GM21723 (cell line): ENCODE measurements at regions not wholly inside any gene's neighbourhood (a gene's known extent, or its start where the extent isn't known, plus 50 kb on each side); places are given as distances from the start of the nearest gene placed in this dataset.

Experiments
- ATAC-seq: cut with Tn5 transposase; IDR thresholded peaks from one replicate; pipeline ENCODE4 v1.9.1; 2021; ENCODE audit warnings: mild to moderate bottlenecking, moderate library complexity; ENCODE audit not compliant: unreplicated experiment

DNA sequence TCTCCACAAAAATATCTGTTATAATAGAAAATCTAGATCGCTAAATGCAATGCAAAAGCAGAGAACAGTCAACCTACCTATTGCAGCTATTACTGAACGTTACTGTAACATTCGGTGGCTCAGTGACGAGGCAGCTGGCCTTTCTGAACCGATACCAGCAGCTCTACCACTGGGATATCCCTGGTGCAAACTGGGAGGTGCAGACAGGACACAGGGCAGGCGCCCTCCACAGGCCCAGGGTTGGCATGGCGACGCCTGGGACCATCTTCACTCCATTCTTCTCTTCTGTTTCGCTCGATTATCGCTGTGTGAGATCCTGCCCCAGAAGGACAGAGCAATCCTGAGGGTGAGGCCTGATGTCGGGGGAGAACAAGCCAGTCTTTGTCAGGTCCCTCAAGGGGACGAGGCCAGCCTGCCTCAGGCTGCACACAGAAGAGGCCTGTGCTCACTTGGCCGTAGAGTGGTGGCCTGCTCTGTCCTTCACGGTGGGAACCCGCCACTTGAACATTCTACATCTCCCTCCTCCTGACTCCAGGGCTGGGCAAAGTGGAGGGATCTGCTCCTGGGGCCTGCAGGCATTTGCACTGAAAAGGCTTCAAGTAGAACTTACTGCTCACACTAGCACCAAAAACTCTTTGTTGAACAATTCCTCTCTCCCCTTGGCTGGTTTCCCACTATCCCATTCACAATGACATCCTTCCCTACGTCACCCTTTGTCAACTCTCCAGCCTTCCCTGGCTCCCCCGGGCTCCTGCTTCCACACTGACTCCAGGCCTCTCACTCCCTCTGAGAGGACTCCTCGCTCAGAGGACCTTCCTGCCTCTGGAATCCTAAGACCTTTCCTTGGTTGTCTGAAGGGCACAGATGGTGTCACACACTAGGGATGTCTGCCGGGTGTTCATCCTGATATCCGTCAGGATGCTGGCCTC is 49.7 kb downstream of the CYRIA start:
- ATAC-seq, result no peak

DNA sequence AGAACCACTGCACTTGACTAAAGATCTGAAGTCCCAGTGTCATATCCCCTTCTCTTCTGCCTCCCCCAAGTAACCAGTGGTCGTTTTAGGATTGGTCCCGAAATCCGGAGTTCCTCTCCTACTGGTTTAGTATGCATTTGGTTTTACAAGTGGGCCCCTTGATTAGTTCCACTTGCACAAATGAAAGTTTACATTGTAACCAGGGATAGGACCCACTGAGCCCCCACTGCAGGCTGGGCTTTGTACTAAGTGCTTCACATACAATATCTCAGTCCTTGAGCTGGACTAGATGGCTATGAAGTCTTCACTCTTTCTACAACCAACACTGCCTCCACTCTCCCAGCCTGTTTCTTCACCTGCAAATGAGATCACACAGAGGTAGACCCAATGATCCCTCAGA is 50.4 kb downstream of the CYRIA start:
- ATAC-seq, result no peak

DNA sequence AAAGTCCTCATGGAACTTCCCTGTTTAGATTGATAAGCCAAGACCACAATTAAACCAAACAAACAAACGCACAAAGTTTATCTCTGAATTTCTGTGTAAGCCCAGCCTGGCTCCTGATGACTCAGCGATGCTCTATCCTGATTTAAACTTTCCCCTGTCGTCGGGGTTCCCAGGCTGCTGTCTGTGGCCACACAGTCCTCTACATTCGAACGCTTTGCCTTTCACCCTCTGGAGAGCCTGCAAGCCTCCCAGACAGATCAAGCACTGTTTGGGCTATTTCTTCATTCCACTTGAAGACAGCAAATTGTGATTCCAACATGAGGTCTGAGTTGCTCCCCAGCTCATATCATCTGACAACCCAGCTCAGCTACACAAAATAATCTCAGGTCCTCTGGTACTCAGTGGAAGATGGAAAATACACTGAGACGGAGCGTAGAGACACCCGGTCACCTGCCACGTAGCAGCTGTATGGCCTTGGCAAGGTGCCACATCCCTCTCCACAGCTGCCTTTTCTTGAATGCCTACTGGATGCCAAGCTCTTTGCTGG is 51.2 kb downstream of the CYRIA start:
- ATAC-seq, result no peak

DNA sequence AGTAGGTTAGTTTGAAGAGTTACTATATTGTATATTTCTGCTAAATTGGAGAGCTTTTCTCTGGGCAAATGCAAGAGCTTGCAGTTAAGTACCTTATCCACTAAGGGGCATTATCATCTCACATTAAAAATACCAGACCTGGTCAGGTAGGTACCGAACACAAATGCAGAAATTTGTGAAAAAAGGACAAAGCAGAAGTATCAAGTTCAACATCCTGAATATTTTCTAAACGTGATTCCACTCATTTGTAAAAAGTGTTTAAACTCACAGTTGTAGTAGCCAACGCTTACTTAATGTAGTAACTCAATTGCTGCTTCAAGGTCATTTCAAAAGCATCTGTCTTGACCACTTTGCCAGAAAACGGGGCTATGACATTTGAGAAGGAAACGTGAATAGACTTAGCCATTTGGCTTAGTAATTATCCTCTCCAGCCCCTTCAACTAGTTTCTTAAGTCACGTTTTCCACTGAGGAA is 52.1 kb downstream of the CYRIA start:
- no peak for ATAC-seq

DNA sequence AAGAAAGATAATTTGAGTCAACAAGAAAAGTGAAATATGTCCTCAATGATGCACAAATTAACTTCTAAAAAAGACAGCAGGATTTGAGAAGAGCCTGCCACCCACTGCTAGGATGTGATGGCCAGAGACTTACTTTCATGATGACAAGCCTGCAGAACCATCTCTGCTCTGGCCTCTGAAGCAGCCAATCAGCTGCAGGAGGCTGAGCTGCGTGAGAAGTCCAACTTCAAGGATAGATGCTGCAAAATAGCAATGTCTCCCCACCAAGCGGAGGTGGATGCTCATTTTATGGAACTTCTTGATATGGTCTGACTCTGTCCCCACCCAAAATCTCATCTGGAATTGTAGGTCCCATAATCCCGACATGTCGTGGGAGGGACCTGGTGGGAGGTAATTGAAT is 53.1 kb downstream of the CYRIA start:
- ATAC-seq, result no peak

DNA sequence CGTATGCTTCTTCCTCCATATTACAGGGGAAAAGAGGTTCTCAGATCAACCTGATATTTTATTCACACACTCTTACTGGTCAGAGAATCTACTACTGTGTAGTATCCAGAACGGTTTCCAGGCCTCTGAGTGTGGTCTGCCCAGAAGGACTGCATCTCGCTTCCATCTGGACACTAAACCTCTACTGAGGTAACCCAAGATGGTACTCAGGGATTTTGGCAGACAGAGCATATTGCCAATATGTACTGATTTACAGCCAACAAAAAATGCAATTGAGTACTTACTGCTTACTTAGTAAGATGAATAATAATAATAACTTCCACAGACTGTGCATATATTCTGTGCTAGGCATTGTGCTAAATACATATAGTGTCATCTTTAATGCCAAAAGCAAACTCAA is 55.8 kb downstream of the CYRIA start:
- ATAC-seq, result no peak

DNA sequence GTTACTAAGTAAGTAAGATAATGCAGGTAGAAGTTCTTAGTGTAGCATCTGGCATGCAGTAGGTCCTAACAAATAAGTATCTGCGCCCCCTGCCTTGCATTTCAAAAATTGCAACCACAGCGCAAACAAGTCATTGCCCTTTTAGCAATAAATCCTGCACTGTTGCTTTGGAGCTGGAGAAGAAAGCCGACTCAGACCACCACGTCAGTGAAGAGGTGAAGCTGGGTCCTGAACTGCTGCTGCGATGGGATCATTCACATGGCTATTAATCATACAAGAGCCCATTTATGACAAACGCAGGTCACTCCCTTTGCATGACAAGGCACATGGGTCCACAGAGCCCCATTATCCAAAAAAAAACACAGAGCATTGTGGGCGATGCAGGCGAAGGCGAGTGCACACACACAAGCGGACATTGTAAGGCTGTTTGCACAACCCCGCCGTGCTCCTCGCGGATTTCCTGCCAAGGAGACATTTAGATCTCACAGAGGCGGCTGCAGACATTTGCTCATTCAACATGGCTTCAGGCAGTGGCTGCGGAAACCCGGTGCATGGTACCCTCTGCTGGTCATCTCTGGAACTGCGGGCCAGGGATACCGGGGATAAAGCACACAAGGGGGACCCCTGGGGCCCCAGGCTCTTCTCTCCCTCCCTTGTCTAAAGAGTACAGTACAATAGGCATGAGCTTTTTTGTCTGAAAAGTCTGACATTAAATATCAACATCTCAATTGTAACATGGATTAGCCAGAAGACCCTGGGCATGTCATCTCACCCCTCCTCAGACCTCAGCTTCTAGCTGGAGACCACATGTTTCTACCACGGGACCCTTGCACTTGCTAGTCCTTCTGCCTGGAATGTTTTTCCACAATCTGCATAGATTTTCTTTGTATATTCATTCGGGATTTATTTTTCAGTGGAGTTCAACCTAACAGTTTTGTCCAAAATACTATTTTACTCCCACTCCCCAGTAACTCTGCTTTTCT is 56.7 kb downstream of the CYRIA start:
- peak; percentile 95 for ATAC-seq

DNA sequence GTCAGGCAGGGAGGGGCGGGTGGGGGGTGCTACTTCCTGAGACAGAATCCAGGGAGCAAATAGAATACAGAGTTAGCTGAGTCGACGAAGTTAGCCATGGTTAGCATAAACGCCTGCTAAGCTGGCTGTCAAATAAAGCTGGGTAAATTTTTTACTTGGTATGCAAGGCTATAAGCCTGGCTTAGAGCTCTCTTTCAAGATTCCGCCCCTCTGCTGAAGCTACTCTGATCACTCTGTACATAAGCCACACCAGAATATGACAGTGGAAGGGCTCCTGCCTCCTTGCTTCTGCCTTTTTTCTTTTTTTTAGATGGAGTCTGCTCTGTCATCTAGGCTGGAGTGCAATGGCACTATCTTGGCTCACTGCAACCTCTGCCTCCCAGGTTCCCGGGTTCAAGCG is 58.3 kb downstream of the CYRIA start:
- ATAC-seq, result no peak

DNA sequence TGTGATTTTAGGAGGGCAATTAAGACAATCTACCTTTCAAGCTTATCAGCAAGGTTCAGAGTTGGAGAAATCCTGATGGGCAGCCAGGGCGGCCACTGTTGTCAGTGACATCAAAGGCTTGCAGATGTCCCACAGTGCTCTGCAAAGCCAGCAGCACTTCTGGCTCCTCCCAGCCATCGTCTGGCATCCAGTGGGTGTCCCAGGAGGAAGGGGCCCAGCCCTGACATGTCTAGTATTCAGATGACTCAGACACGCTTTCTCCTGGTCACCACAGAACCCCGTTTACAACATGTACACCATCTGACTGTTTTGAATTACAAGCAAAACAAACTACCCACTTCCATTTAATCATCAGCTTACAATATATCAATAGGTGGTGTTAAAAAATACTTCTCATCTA is 61.4 kb downstream of the CYRIA start:
- ATAC-seq, result no peak

DNA sequence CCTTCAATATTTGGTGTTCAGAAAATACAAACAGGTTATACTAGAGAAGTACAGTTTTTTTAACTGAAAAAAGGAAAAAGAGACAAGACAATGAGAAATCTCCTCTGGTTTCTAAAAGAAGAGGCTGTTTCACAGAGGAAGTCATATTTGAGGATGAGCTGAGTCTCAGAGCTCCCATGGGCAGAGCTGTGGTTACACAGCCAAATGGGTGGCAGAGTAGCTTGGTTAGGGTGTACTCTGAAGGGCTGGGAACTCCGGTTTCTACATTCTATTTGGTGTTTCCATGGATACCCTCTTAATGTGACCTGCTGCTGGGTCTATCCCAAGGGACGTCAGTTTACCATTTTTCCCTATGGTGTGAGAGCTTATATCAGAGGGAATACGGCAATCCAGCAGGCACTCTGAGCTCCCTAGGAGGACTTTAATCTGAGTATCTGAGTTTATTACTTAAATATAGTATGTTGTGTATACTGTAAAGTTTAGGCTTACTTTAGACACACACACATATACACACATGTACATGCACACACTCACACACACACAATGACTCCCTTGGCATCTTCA is 74.2 kb downstream of the CYRIA start:
- ATAC-seq, result no peak

DNA sequence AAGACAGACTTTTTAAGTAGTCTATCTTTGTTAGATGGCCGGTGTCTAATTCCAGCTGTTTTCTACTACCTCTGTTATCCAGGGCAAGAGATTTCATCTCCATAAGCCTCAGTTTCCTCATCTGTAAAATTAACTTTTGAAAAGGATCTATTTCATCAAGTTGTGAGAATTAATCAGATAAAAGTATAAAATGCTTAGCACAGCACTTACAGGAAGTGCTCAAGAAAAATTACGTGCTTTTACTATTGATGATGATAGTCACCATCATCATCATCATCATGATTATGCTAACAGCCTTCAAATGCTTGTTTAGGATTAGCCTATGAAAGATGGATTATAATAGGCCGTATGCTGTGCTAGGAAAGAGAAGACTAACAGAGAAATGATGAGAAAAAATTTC is 76.2 kb downstream of the CYRIA start:
- no peak for ATAC-seq

DNA sequence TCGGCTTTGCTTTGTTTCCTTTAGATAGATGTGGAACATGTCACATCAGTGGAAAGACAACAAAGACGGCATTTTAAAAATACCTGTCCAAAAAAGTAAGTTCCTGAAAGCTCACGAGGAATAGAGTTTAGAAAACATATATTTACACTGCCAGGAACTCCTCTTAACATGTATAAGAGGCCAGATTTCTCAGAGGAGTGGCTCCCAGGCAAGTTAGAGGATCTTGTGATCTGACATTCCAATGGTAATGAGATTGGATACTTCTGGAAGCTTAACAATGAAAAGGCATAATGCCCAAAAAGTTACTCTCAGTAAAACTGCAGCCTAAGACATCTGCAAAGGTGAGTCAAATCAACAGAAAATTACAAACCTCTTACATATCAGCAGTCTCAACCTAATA is 77.1 kb downstream of the CYRIA start:
- ATAC-seq, result no peak

DNA sequence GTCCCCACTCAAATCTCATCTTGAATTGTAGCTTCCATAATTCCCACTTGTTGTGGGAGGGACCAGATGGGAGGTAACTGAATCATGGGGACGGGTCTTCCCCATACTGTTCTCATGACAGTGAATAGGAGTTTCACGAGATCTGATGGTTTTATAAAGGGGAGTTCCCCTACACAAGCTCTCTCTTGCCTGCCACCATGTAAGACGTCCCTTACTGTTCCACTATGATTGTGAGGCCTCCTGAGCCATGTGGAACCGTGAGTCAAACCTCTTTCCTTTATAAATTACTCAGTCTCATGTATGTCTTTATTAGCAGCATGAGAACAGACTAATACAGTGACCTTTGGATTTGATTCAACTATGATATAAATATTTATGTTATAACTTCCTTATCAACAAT is 78.0 kb downstream of the CYRIA start:
- no peak for ATAC-seq

DNA sequence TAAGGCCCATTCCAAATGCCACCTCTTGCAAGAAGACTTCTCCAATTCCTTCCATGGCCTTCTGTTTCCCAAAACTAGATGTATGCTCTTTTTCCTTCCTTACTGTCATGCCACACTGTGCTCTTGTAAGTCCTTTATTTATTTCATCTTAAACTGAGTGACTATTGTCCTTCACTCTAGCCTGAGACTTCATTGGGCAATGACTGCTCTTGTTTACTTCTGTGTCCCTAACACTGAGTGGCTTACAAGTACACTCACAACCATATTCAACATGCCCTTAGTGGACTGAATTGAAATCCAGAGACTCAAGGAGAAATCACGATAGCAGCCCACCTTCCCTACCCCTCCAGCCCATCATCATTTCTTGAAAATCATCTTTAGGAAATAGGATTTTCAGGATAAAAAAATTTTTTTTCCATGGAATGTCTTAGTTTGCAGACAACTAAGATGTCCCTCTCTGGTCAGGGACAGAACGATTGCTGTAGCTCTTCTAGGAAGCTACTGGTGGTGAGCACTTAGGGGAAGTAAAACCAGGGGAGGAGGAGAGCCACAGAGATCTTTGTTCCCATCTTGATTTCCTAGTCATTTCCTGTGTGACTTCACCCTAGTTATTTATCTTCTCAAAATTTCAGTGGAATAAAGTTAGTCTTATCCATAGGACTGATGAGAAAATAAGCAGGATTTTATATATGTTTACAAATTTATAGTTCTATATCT is 80.7 kb downstream of the CYRIA start:
- ATAC-seq, result no peak

DNA sequence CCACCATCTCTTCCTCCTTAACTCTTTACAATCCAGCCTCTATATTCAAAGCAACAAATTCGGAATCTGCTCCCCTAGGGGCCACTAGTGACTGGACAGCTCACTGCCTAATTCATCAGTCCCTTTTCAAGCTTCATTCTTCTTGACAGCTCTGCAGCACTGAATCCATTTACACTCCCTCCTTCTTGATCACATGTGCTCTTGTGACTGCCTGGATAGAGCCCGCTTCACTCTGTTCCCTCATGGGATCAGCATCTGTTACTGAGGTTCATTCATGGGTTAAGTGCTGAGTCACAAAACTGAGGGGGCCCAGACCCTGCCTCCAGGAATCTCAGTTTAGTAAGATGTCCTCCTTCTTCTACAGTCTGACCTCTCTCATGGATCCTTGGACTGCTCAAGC is 81.5 kb downstream of the CYRIA start:
- ATAC-seq, result no peak

DNA sequence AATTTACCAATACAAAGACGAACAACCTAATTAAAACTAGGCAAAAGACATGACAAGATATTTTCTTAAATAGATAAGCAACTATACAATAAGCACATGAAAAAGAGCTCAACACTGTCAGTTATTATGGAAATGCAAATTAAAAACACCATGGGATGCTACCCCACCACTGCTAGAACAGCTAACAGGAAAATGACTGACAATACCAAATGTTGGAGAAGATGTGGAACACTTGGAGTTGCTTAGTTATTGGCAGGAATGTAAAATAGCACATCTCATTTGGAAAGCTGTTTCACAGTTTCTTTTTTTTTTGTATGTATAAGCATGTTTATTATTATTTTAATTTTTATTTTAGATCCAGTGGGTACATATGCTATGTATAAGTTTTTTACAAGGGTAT is 84.4 kb downstream of the CYRIA start:
- no peak for ATAC-seq

DNA sequence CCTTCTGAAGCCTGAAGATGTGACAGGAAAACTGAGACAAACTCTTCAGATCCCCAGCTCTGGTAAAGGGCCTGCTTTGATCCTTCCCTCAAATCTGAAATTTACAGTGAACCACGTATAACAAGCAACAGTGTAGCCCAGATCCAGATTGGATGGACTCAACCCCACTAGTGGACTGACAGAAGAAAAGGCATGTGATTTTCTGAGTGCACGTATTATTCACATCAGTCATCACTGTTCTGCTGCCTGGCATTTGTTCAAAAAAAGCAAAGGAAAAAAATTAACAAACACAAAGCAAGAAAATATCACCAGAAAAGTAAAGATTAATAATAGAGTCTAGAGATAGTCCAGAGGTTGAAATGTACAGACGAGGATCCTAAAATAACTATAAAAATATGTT is 87.6 kb downstream of the CYRIA start:
- ATAC-seq, result no peak

DNA sequence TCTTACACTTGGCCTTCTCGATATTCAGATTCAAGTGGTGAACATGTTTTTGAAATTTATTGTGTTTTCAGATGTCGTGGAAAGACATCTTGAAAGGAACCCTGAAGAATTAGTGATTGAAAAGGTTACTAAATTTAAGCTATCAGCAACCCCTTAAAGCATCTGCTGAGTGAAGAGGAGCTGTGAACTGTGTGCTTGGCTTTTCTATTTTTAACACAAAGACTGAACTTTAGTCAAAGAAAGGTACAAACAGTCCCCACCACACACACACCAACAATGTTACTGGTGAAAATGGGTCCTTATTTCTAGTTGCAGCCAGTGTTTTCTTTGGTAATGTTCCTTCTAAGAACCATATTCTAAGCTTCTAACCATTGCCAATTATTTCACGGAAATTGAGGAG is 95.1 kb downstream of the CYRIA start:
- no peak for ATAC-seq

DNA sequence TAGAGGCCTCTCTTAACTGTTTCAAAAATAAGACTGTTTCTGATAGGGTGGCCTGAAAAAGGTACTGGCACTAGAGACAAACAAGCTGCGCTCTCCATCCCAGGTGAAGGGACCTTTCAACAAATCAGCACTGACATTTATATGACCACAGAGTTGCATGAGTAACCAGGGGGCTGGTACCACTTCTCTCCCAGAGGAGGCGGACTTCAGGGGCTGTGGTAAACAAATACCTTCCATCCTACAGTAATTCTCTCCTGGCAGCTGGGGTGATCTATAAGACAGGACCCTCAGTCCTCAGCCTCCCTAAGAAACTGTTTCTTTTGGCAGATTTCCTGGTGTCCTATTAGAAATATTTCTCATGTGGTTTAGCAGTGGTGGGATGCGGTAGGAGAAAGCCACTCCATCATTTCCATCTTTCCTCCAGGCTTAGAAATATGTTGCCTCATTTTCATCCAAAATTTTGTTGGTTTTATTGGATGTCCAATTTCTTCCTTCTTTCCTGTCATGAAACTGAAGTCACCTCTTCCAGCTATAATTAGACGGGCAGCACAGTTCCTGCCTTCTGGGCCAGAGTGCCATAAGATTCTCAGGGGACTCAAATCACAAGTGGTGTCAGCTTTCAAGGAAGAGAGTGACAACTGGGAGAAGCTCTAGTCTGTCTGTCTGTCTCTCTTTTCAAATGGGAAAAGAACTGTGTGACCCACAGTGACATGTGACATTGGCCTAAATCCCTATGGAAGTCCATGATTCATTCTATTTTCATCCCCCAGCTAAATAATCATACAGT is 96.4 kb downstream of the CYRIA start:
- ATAC-seq, result no peak

DNA sequence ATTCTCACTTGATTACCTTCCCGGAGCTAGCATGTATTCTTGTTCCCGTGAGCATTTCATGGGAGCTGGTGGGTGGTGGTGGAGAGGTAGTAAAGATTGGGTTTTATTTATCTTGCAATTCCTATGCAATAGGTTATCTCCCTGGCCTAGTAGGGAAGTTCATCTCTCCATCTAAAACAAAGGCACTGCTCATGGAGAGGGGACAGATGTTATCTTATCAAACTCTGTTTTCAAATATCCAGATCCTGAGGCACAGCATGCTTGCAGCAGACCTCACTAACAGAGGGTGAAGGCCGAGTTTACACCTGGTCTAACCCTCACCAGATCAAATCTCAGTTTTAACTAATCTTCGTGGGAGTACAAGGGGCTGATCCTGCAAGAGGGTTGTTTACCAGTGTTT is 98.9 kb downstream of the CYRIA start:
- no peak for ATAC-seq
